Breast epithelium (tissue), 3 donors: ENCODE measurements at regions not wholly inside any gene's neighbourhood (a gene's known extent, or its start where the extent isn't known, plus 50 kb on each side); places are given as distances from the start of the nearest gene placed in this dataset.

Source experiments
- POLR2A ChIP-seq: fragments of 450-650 bp; IDR thresholded peaks from one replicate; pipeline ENCODE4 v1.6.1; 2016; ENCODE audit warnings: antibody characterized with exemption, mild to moderate bottlenecking, moderate library complexity
- TF ChIP-seq, protein P1 (sequence below), 3 donors: fragments of 450-650 bp; IDR thresholded peaks; one replicate each; pipeline ENCODE4 v1.5.1; 2016 to 2017; ENCODE audit warnings: antibody characterized with exemption in 3 of 3, mild to moderate bottlenecking in 3 of 3, moderate library complexity in 3 of 3

GRCh38 chr11:105458071-105458470 is 151.8 kb upstream of the GRIA4 start:
- TF ChIP-seq POLR2A: no peak
- TF ChIP-seq, protein P1, sequence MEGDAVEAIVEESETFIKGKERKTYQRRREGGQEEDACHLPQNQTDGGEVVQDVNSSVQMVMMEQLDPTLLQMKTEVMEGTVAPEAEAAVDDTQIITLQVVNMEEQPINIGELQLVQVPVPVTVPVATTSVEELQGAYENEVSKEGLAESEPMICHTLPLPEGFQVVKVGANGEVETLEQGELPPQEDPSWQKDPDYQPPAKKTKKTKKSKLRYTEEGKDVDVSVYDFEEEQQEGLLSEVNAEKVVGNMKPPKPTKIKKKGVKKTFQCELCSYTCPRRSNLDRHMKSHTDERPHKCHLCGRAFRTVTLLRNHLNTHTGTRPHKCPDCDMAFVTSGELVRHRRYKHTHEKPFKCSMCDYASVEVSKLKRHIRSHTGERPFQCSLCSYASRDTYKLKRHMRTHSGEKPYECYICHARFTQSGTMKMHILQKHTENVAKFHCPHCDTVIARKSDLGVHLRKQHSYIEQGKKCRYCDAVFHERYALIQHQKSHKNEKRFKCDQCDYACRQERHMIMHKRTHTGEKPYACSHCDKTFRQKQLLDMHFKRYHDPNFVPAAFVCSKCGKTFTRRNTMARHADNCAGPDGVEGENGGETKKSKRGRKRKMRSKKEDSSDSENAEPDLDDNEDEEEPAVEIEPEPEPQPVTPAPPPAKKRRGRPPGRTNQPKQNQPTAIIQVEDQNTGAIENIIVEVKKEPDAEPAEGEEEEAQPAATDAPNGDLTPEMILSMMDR (IDR thresholded peaks at IDR 0.05): no peak
